DMS 273 treated with DMSO at 0.1 percent for 48 hours (cell line): ENCODE measurements at regions not wholly inside any gene's neighbourhood (a gene's known extent, or its start where the extent isn't known, plus 50 kb on each side); places are given as distances from the start of the nearest gene placed in this dataset.
"Not testable (repeated sequence)": the region's sequence is repeated elsewhere in the genome, so short reads cannot be mapped to it uniquely, and the experiment has no call there.

Experiments
- DNase-seq: peaks from one replicate; lab custom pipeline; 2025; lab: John Stamatoyannopoulos, UW

DNA sequence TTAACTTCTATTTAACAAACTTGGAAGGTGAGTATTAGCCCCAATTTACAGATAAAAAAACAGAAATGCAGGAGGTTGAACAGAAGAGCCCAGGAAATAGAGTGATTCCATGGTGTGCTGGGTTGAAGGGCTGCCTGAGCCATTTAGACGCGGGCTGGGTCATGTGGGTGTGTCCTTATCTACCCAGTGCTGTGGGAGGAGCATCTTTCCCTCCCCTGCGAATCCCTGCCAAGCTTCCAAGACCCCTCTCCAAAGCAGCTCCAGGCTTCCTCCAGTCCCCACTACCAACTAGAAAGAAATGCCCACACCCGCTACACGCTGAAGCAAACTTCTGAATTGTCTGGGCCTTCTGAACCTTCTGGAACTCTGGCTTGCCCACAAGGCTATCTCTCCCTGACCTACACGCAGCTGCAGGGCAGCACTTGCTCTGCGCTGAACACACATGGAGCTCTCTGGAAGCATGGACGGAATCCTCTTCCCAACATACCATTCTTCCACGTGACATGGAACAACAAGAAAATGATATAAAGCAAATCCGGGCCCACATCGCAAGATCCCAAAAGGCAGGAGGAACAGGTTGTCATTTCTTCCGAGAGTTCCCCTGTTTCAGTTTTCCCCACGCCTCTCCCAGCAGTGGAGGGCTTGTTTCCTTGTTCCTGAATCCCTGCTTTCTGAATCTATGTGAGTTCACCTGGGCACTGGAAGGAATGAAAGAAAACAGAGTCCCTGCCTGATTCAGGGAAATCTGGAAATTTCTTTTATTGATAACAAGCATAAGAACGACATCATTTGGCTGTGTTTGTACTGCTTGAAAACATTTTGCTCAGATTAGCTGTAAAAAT lies 562.7 kb upstream of the ID2 start:
- no peak for DNase-seq

- DNase-seq = no peak
Observed at GRCh38 chr2:8119782-8120505, 561.9 kb upstream of the ID2 start.

DNA sequence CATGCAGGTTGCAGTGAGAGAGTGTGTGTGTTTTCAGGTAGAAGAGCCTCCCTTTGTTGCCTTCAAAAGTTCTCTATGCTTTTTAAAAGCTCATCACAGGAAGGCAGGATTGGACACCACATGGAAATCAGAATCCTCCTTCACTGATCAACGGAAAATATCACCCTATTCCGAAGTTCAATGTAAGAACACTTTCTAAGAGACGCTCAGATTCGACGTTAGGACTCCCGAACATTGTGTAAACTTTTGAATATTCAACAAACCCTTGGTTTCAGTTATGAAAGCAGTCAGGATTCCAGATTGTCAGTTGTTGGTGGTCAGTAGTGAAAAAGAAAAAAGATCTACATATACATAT lies 561.4 kb upstream of the ID2 start:
- DNase-seq = no peak

- DNase-seq = no peak
Observed at GRCh38 chr2:8121022-8121825, 560.6 kb upstream of the ID2 start.

- no peak for DNase-seq
Observed at GRCh38 chr2:8121826-8122513, 559.9 kb upstream of the ID2 start.

DNA sequence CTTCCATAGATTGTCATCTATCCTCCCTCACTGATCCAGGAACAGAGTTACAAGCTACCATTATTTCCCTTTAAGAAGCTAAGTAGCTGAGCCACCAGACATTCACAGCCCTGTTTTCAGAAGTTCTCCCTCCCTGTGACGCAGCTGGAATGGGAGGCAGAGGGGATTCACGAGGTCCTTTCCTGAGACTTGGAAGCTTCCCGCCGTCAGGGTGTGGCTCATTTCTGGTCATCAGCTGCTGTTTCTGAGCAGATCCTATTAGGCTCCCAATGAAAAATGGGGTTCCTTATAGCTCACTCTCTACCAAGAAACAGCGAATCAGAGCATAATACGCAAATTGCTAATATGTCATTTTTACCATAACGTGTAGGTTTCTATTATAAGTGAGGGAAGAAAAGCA lies 559.3 kb upstream of the ID2 start:
- DNase-seq = no peak

GRCh38 chr2:8123464-8123863 lies 558.4 kb upstream of the ID2 start:
- DNase-seq = no peak

DNA sequence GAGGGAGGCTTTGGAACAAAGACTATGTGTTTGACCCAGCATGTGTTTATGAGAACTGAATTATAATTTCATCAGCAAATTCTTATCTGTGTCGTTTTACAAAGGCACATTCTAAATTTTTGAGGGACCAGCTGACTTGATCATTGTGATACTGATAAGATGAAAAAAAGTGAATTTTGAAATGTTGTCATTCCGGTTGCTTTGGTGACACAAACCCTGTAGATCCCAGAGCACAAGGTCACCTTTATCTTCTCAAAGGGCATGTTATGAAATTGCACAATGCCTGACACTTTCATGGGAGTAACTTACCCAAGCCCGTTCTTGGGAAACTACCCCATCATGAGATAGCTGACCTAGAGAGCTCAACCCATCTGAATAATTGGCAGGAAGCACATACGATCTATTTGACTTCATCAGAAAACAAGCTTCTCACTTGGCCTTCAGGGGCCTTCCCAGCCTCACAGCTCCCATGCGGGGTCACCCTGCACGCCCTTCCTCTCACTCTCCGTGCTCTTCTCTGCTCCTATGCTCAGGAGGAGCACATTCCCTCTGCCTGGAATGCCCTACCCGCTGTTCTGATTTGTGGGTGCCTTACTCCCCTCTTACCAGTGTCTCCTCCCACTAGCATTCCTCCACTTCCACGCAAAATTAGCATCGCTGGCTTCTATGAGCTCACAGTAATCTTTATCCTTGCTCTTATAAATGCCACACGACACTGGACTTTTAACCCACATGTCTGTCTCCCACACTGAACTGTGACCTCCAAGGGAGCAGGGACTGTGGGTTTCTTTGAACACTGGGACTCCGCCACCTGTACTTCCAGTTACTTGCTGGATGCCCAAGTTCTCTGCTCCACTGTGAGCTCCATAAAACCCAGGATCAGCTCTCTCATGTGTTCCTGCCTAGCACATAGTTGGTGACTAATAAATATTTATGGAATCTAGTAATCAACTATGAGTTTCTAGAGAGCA lies 555.8 kb upstream of the ID2 start:
- DNase-seq = no peak

- no peak for DNase-seq
Observed at GRCh38 chr2:8126783-8127182, 555.1 kb upstream of the ID2 start.

DNA sequence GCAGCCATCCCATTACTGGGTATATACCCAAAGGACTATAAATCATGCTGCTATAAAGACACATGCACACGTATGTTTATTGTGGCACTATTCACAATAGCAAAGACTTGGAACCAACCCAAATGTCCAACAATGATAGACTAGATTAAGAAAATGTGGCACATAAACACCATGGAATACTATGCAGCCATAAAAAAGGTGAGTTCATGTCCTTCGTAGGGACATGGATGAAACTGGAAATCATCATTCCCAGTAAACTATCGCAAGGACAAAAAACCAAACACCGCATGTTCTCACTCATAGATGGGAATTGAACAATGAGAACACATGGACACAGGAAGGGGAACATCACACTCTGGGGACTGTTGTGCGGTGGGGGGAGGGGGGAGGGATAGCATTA lies 550.4 kb upstream of the ID2 start:
- DNase-seq = not testable (repeated sequence)

GRCh38 chr2:8132351-8132831 lies 549.5 kb upstream of the ID2 start:
- no peak for DNase-seq

DNA sequence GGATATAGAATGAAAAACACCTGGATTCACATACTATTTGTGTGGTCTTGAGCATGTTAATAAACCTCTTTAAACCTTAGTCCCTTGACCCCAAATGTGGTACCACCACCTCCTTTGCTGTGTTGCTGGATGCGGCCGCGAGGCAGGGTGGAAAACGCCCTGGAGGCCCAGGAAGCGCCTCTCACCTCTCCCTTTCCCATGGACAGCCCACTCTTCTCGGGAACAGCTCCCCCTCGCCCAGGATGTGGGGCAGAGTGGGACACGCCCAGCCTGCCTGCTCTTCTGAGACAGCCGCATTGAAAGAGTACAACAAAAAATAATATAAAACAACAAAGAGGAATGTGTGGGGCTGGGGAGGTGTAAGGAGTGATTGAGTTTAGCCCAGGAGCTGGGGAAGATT lies 549.0 kb upstream of the ID2 start:
- DNase-seq = no peak

DNA sequence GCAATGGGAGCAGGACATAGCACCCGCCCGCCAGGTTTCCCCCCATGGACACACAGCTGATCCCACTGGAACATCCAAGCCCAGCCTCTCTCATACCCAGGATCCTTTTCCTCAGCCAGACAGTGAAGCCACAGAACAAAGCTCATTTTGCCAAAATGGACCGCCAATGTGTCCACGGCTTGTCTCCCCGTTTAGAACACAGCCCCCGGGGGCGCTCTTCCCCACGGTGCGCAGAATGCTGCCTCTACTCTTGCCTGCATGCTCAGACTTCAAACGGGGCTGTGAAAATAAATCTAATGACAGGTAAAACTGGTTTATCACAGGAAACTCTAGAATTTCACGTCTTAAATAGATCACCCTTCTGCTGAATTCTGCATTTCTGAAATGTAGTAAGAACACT lies 548.5 kb upstream of the ID2 start:
- DNase-seq = no peak

DNA sequence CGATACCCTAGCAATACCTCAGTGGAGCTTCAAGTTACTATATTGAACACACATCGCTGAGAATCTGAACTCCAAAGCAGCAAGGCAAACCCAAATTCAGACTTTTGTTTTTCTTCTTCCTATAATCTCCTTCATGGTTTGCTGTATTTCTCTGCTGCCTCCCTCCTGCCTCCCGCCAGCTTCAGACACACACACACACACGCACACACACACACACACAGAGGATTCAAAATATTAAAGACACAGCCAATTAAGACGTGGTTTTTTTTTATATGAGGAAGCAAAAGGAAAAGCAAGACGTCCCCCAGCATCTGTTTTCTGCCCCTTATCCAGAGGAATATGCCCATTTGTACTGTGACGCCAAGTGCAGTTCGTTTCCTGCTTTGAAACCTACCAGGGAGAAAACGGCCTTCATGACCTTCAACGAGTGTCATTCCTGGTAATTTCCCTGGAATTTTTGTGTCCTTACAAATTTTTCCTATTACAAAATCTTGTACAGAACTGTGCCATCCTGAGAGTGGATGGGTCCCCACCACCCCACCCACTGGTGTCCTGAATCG lies 547.9 kb upstream of the ID2 start:
- DNase-seq = no peak

DNA sequence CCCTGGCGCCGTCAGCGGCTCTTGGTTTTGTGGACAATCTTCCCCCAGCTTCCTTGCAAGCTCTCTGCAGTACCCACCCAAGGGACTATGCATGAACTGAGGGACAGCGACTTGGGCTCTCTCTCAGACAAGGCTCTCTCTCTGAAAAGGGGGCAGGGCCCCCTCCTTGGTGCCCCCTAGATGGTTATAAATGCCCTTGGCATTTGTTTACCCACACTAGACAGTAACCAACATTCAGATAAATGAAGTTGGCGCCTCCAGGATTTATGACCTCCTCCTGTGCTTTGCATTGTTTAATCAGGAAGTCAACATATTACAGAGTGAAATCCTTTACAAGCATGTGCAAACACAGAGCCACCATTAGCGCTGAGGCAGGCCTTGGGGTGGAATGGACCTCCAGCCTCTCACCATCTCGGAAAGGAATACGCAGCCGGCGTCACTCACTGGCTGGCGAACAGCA lies 547.4 kb upstream of the ID2 start:
- DNase-seq = no peak

- no peak for DNase-seq
Observed at GRCh38 chr2:8134985-8135682, 546.7 kb upstream of the ID2 start.

DNA sequence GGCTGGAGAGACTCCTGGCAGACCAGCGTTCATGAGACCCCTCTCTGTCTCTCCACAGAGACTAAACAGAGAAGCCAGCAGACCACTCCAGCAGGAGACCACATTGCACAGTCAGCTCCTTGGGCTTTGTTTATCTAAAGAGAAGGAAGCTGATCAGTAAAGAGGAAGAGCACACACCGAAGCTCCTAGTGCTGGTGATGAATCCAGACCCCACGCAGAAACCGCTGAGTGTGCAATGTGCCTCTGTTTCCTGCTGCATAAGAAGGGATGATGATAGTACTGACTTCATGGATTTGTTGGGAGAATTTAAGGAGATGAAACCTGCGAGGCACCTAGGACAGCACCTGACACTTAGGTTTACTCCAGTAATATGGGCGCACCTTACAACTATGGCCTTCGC lies 544.1 kb upstream of the ID2 start:
- DNase-seq = no peak

GRCh38 chr2:8138525-8138922 lies 543.3 kb upstream of the ID2 start:
- DNase-seq = no peak

- DNase-seq = no peak
Observed at GRCh38 chr2:8138923-8139667, 542.8 kb upstream of the ID2 start.
